Endothelial cell of umbilical vein (primary cell): ENCODE measurements at regions not wholly inside any gene's neighbourhood (a gene's known extent, or its start where the extent isn't known, plus 50 kb on each side); places are given as distances from the start of the nearest gene placed in this dataset.

Source experiments
- BruUV-seq: library from RNA; stranded (reverse); fragments of 400-500 nt; replicated peaks from 2 replicates; lab custom pipeline; 2021; lab: Mats Ljungman, UMichigan
- CTCF ChIA-PET: fragments of 300-600, 350-600 bp; sonication (Branson Sonifier 250); formaldehyde crosslinking; loops from one replicate; lab custom pipeline; 2021; ENCODE audit warnings: antibody characterized with exemption, inconsistent platforms; lab: Charles Lee
- POLR2A ChIA-PET: fragments of 300-600, 350-600 bp; sonication (Branson Sonifier 250); formaldehyde crosslinking; loops from one replicate; lab custom pipeline; 2021; ENCODE audit warnings: antibody characterized with exemption, inconsistent platforms; lab: Charles Lee
- DNase-seq: peaks from one replicate; pipeline ENCODE4 v3.0.0-alpha.2; 2011; ENCODE audit warnings: low read depth, low spot score
- FAIRE-seq: peaks from 2 replicates; lab custom pipeline; 2011; peaks lifted over from hg19 to GRCh38; lab: Jason Lieb, UNC
- H2AFZ ChIP-seq: 2 replicates; pipeline ENCODE4 v1.6.0; 2012; ENCODE audit warnings: low read depth, low read length, control low read depth, inconsistent platforms
- H3K27ac ChIP-seq: 2 replicates; pipeline ENCODE4 v1.5.1; 2011; ENCODE audit warnings: low read depth, mild to moderate bottlenecking, control low read depth, low read length, moderate library complexity; ENCODE audit not compliant: insufficient read depth
- H3K27me3 ChIP-seq, 2 experiments: 2 replicates each; pipeline versions ENCODE4 v1.6.0 to v1.6.1; 2011; ENCODE audit warnings: low read length in 2 of 2, mixed read lengths in 1 of 2; ENCODE audit not compliant: control insufficient read depth in 2 of 2, insufficient read depth in 2 of 2
- H3K36me3 ChIP-seq, 2 experiments: 2 replicates in 1 of 2; 3 replicates in 1 of 2; pipeline ENCODE4 v1.5.1; 2011; ENCODE audit warnings: low read length in 2 of 2, mild to moderate bottlenecking in 1 of 2, moderate library complexity in 1 of 2; ENCODE audit not compliant: control insufficient read depth in 2 of 2, insufficient read depth in 2 of 2; ENCODE audit errors: extremely low read depth in 1 of 2
- H3K4me1 ChIP-seq: 3 replicates; pipeline ENCODE4 v1.5.1; 2011; ENCODE audit warnings: mild to moderate bottlenecking, low read length; ENCODE audit not compliant: control insufficient read depth, insufficient read depth; ENCODE audit errors: extremely low read depth
- H3K4me2 ChIP-seq: 2 replicates; pipeline ENCODE4 v1.6.1; 2011; ENCODE audit warnings: low read length, control low read depth, mixed read lengths; ENCODE audit not compliant: insufficient read depth
- H3K4me3 ChIP-seq, 3 experiments: fragments of 200-600 bp in 1 of 3; sonication (generic), shearing (Covaris generic) in 1 of 3; replicated peaks in 1 of 3; 2 replicates each; pipeline ENCODE4 v1.5.1; 2011 to 2016; ENCODE audit warnings: control low read depth in 3 of 3, low read length in 3 of 3, mild to moderate bottlenecking in 2 of 3, inconsistent platforms in 1 of 3, low read depth in 1 of 3, moderate library complexity in 1 of 3; ENCODE audit not compliant: insufficient read depth in 1 of 3
- H3K79me2 ChIP-seq: 2 replicates; pipeline ENCODE4 v1.6.0; 2012; ENCODE audit warnings: low read length, inconsistent platforms; ENCODE audit not compliant: control insufficient read depth, insufficient read depth
- H3K9ac ChIP-seq: replicated peaks from 2 replicates; pipeline ENCODE3; 2011; ENCODE audit warnings: low read length, control low read depth; ENCODE audit not compliant: insufficient read depth; ENCODE audit errors: extremely low read depth
- H3K9me1 ChIP-seq: replicated peaks from 3 replicates; pipeline ENCODE4 v1.6.0; 2011; ENCODE audit warnings: mild to moderate bottlenecking, low read length; ENCODE audit not compliant: control insufficient read depth, insufficient read depth; ENCODE audit errors: extremely low read depth
- H3K9me3 ChIP-seq: replicated peaks from 2 replicates; pipeline ENCODE4 v1.5.1; 2012; ENCODE audit warnings: low read length, inconsistent platforms; ENCODE audit not compliant: control insufficient read depth, insufficient read depth
- H4K20me1 ChIP-seq: replicated peaks from 2 replicates; pipeline ENCODE3; 2011; ENCODE audit warnings: mild to moderate bottlenecking, low read length; ENCODE audit not compliant: control insufficient read depth, insufficient read depth; ENCODE audit errors: extremely low read depth
- EZH2 ChIP-seq: IDR thresholded peaks from 2 replicates; pipeline ENCODE4 v1.6.1; 2012; ENCODE audit warnings: borderline replicate concordance, low read depth, mild to moderate bottlenecking, moderate library complexity, low read length, inconsistent platforms; ENCODE audit not compliant: severe bottlenecking
- FOS ChIP-seq: IDR thresholded peaks from 2 replicates; pipeline ENCODE4 v1.6.1; 2011; ENCODE audit warnings: mild to moderate bottlenecking, low read length, moderate library complexity, borderline replicate concordance; ENCODE audit not compliant: insufficient read depth
- GATA2 ChIP-seq: IDR thresholded peaks from 2 replicates; pipeline ENCODE4 v1.7.0; 2011; ENCODE audit warnings: low read depth, mild to moderate bottlenecking, moderate library complexity, mixed read lengths, low read length; ENCODE audit not compliant: insufficient read length, insufficient read depth
- JUN ChIP-seq: IDR thresholded peaks from 2 replicates; pipeline ENCODE4 v1.6.1; 2011; ENCODE audit warnings: borderline replicate concordance, low read depth; ENCODE audit not compliant: insufficient read length, insufficient read depth
- MYC ChIP-seq: IDR thresholded peaks from one replicate; pipeline ENCODE4 v1.6.1; 2011; ENCODE audit warnings: mild to moderate bottlenecking, low read depth, low read length
- POLR2A ChIP-seq: IDR thresholded peaks from 2 replicates; pipeline ENCODE4 v1.6.1; 2012; ENCODE audit warnings: low read depth, mild to moderate bottlenecking, control low read depth, low read length
- POLR2AphosphoS5 ChIP-seq: IDR thresholded peaks from 2 replicates; pipeline ENCODE4 v1.6.1; 2012; ENCODE audit warnings: low read depth, mild to moderate bottlenecking, control low read depth, low read length, moderate library complexity; ENCODE audit not compliant: insufficient read depth
- dilution Hi-C: fragments of 300-500 bp; cut with MboI; formaldehyde crosslinking; loops from one replicate; pipeline ENCODE4 v1.15.0; 2019; ENCODE audit warnings: low sequenced_read_pairs; ENCODE audit not compliant: extremely low pct_ligation_motif_present
- intact Hi-C: fragments of 100-400 bp; cut with micrococcal nuclease; formaldehyde crosslinking; loops from one replicate; pipeline ENCODE4 v1.10.0; 2022
- TF ChIP-seq, protein P1 (sequence below), 2 donors: IDR thresholded peaks; 1 replicate in 1 of 2; 2 replicates in 1 of 2; pipeline ENCODE4 v1.5.1; 2011; ENCODE audit warnings: low read length in 2 of 2, mild to moderate bottlenecking in 2 of 2, moderate library complexity in 2 of 2, control low read depth in 1 of 2, inconsistent platforms in 1 of 2, low read depth in 1 of 2; ENCODE audit not compliant: insufficient read depth in 1 of 2; ENCODE audit errors: extremely low read depth in 1 of 2
- TF ChIP-seq, protein P2 (sequence below): IDR thresholded peaks from 2 replicates; pipeline ENCODE4 v1.6.1; 2011; ENCODE audit not compliant: insufficient read depth, insufficient read length

DNA sequence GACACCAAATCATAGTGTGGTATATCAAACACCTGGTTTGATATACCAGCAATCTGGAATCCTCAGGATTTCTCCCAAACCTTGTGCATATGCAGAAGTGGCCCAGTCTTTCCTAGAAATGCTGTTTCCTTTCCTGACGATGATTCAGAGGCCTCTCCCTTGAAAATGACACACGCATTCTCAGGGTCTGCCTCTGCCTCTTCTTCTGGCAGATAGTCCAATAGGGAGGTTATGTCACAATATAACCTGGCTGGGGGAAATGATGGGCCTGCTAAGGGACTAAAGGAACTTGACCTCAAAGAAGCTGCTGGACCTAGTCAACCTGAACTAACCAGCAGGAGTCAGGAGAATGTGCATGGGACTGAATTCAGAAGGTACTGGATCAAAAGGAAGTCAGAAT is 435.2 kb downstream of the IDS start:
- no peaks in the 10 kb centered on the region for H3K9me3 ChIP-seq
- no peaks in the 10 kb centered on the region for H4K20me1 ChIP-seq
- ChIA-PET CTCF (no interaction called here), POLR2A (no interaction called here)
- H3K79me2 ChIP-seq: no peaks in the 10 kb centered on the region
- no peaks in the 10 kb centered on the region for H3K4me1 ChIP-seq
- H2AFZ ChIP-seq: no peak overlapping the region
- no peaks in the 10 kb centered on the region for H3K9me1 ChIP-seq
- no peaks in the 10 kb centered on the region for H3K27me3 ChIP-seq
- no peak overlapping the region for H3K4me2 ChIP-seq
- H3K4me3 ChIP-seq: no peak overlapping the region
- intact Hi-C loops: no loop called here
- no peak overlapping the region for H3K9ac ChIP-seq
- TF ChIP-seq POLR2A (no peak), EZH2 (no peak), JUN (no peak), POLR2AphosphoS5 (no peak), MYC (no peak), FOS (no peak), GATA2 (no peak)
- TF ChIP-seq, protein P1, sequence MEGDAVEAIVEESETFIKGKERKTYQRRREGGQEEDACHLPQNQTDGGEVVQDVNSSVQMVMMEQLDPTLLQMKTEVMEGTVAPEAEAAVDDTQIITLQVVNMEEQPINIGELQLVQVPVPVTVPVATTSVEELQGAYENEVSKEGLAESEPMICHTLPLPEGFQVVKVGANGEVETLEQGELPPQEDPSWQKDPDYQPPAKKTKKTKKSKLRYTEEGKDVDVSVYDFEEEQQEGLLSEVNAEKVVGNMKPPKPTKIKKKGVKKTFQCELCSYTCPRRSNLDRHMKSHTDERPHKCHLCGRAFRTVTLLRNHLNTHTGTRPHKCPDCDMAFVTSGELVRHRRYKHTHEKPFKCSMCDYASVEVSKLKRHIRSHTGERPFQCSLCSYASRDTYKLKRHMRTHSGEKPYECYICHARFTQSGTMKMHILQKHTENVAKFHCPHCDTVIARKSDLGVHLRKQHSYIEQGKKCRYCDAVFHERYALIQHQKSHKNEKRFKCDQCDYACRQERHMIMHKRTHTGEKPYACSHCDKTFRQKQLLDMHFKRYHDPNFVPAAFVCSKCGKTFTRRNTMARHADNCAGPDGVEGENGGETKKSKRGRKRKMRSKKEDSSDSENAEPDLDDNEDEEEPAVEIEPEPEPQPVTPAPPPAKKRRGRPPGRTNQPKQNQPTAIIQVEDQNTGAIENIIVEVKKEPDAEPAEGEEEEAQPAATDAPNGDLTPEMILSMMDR (IDR thresholded peaks at IDR 0.05; ENCODE audit: extremely low read depth in 1 of 2, insufficient read depth in 1 of 2, low read depth in 1 of 2, low read length in 2 of 2): no peak
- TF ChIP-seq, protein P2, sequence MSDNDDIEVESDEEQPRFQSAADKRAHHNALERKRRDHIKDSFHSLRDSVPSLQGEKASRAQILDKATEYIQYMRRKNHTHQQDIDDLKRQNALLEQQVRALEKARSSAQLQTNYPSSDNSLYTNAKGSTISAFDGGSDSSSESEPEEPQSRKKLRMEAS: no peak
- no peak for DNase-seq
- no peaks in the 10 kb centered on the region for H3K36me3 ChIP-seq
- BruUV-seq: no TSS peak
- no peak overlapping the region for H3K27ac ChIP-seq
- dilution Hi-C loops: no loop called here
- no peak for FAIRE-seq
